NCI-H2029 treated with DMSO at 0.1 percent for 48 hours (cell line): ENCODE measurements at regions not wholly inside any gene's neighbourhood (a gene's known extent, or its start where the extent isn't known, plus 50 kb on each side); places are given as distances from the start of the nearest gene placed in this dataset.

ENCODE experiments used
- DNase-seq: peaks from one replicate; lab custom pipeline; 2025; lab: John Stamatoyannopoulos, UW

DNA sequence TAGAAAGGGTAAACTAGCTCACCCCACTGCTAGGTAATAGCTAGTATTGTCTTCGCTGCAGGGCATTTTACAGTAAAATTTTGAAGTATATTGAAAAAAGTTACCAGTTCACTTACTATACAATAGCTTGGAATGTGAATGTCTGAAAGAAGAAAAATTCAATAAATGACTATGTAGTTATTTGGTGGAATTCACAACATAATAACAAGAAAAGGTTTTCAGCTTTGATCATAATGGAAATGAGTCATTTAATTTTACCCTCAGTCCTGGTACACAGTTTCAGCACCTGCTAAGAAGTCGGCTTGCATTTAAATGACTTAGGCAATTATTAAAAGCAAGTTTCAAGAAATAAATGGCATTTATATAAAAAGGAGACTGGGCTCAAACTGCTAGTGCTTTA lies 90.4 kb downstream of the NUP35 start:
- DNase-seq = no peak

DNA sequence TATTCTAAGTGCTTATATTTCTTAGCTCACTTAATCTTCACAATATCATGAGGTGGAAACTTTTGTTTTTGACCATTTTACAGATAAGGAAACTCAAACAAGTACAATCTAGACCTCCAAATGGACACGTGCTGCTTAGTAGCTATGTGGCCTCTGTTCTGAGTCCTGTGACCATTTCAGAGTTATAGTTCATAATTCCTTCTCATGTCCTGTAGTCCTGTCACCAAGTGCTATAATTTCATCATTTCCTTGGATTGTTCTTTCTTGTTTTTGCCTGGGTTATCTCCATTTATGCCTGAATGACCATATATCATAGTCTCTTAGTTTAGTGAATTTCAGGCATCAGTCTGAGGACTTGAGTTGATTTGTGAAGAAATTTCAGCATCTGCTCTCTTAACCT lies 91.7 kb downstream of the NUP35 start:
- DNase-seq = no peak

DNA sequence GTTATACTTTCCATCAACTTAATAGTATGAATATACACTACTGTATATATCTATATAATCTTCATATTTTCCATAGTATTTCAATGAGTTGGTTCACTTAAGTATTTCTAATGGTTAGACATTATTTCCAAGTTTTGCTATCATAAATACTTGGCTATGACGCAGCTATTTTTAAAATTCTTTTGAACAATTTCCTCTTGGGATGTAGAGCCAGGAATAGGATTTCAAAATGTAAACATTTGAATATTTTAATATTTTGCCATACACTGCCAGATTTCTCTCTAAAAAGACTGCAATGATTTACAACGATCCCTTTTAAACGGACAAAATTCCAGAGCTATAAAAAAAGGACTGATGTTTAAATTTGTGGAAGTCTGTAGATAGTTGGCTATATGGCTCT lies 95.6 kb downstream of the NUP35 start:
- DNase-seq = no peak

DNA sequence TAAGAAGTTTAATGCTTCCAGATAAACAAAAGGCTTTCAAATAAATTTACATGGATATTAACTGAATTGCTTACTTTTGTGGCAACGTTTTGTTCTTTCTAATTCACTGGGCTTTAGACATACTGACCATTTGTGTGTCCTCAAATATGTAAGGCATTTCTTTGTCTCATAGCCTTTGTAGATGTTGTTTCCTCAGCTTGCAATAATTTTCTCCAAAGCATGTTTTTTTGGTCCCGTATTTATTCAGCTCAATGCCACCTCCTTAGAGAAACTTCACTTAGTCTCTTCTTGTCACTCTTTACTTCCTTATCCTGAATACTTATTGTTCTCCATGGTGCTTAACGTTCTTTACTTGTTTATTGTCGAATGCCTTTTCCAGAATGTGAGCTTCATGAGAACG lies 98.5 kb downstream of the NUP35 start:
- DNase-seq = no peak

DNA sequence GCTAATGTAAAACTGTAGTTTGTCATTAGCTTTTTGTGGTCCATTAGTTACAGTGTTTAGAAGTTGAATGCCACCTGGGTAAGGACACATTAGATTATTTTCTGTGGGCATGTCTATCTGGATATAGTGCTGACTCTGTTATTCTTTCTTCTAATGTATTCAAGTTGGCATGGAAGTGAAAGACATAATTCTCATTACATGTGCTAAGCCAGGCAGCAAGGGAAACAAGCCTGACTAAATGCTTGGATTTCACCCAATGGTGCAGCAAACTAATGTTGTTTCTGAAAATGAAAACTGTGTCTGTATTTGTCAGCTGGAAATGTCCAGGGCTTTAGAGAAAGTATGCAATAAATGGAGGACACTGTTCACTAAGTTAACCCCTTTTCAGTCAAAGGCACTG lies 100.7 kb downstream of the NUP35 start:
- DNase-seq = no peak

DNA sequence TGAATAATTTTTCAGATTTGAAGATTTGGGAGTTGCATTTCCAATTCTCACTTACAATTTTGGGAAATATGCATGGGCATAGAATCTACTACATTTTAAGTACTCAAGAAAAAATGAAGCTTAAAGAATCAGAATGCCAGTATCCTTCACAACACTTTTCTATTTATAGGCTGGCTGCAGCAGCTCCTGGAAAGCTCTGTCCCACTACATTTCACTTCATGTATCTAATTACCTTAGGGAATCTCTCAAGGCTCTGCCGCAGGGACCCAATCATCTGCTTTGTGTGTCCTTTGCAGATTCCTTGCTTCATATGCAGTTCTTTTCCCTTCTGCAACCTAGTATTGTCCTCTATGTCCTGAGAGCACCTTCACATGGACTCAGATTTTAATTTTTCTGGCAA lies 102.9 kb downstream of the NUP35 start:
- DNase-seq = no peak

DNA sequence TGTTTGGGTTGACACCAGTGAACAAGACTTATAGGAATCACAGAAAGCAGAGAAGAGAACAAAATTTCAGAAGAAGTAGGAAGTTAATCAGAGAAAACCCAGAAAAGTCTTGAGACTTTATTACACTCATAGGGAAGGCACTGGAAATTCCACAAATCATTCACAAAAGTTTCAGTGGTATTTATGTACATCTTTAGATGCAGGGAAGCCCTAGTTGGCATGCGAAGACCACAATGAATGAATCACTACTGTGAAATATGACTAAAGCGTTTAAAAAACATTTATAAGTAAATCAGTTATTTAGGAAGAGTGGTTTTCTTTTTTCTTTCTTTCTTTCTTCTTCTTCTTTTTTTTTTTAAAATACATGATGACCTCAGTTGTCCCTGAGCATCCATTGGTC lies 105.1 kb downstream of the NUP35 start:
- DNase-seq = no peak

DNA sequence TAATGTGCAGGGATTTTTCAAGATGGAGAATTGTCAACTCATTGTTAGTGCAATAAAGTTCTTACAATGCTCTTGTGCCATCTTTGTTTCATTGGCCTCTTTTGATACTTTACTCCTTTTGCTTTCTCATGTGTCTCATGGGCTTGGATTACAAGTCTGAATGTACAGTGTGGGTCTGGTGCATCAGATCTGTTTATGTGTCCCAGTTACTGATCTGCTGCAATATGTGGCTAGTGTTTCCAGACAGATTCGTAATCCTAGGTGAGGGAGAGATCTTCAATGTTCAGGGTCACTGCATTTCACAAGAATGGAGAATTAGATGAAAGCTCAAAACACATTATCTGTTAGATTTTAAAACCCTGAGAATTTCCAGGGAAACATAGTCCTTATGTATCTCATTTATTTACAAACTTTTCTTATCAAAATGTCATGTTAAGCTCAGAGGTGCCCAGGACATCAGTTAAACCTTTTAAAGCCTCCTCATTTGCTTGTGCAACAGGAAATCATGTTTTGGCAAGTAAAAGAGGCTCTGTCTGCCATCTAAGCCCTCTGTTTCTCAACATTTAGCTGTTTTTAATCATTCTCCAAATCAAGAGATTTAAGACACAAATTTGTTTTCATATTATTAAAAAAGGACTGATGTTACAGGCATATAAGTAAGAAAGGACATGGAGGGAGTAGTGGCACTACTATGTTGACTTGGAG lies 108.1 kb downstream of the NUP35 start:
- DNase-seq = no peak

DNA sequence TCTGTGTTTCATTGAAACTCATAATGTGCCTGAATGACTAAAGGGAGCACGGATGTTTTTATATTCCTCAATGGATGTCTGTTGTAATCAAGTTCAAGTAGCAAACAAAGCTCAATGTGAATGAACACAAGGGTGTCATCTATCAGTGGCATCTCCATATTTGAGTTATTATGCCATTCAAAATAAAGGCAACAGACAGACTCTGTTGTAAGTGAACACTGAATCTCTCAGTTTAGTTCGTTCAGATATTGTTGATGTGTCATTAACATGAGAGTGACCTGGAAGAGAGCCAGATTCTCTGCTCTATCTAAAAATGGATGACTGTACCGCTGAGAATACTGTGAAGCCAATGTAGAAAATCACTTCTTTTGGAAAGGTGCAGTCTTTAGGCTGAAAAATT lies 118.7 kb downstream of the NUP35 start:
- peak; percentile 62 for DNase-seq

DNA sequence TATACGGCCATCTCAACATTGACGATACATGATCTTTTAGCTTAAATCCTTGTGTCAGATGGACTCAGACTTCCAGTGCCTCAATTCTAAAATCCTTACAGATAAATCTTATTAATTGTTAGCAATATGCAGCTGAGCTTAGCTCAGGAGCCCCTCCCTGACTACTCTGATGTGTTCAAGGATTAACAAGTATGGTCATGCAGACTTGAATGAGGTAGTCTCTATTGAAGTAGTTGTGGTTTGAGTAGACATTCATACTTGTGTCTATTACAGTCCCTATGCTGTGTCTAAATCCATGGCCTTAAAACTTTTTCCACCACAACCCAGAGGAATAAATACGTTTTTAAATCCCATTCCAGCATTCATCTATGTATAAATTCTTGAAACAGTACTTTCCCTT lies 119.5 kb downstream of the NUP35 start:
- DNase-seq = no peak

DNA sequence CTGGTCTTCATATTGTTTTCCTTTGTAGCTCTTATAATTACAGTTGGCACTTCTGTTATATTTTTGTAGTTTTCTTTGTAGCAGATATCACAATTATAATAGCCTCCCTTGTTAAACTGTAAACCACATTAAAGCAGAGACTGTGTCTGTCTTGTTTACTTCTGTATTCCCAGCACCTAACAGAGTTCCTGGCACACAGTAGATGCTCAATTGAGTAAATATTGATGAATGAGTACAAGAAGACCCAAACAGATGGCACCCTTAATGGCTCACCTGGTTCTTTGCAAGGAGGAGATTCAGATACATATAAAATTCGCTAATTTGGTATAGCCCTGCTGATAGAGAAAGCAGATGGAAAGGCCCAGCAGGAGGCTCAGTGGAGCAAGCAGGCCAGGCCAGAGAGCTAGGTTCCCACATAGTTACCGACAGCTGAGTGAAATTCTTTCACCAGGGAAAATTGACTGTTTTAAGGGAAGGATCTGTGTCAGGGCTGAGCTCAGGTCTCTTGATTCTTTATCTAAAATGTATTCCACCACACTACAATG lies 120.1 kb downstream of the NUP35 start:
- no peak for DNase-seq

DNA sequence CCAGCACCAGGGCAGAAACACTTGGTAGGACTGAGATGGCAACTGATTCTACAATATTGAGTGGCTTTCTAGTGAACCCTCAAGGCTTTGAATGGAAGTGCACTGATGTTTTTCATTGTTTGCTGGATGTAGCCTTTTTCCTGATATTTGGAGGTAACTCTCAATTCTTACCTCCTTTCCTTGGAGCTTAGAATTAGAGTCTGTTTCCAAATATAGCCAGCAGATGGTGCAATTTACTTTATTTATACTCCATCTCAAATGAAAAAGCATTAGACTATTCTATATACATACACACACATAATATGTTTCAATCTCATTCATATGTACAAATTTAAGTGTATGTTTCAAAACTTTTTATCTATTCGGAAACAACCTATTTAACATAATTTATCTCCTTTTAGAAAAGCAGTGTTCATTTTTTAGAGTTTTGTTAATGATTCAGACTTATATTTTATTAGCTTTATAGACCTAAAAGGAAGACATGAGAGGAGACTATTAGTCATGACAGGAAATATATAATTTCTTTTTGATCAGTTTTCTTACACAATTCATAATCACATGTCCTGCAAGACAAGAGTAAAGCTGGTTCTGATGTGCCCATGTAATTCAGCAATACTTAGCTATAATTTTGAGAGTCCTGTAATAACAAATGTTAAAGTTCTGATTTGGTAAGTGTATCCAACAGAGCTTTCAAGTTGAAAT lies 124.8 kb downstream of the NUP35 start:
- DNase-seq = peak; percentile 41

DNA sequence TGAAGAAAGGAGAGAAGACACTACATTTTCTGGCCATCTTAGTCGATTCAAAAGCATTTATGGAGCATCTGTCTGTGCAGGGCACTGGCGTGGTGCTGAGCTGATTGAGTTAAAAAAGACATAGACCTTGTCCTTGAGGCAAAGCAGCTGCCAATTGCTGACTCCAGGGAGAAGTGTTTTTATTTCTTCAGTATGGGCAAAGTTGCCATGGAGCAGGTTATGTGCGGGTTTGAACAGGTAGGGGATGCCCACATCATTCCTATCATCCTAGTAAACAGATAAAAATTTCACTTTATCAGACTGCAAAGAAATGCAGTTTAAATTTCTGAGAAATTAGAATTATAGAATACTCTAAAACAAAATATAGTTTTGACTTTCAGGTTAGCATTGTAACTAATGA lies 125.8 kb downstream of the NUP35 start:
- DNase-seq = no peak

DNA sequence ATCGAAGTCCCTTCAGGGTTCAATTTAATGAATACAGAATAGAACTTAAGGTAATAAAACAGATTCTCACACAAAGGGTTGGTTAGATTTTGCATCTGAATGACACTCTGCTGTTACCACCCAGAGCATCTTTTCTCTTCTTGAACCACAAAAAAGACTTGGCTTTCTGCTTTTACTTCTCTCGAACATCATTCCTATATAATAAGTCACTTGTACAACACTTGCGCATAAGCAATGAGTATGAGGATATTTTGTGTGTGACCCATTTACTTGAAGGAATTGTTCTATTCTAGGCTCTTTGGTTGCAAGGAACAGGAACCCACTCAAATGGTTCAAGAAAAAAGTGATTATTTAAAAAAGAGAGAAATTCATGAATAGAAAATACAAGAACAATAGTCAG lies 126.2 kb downstream of the NUP35 start:
- DNase-seq = no peak

DNA sequence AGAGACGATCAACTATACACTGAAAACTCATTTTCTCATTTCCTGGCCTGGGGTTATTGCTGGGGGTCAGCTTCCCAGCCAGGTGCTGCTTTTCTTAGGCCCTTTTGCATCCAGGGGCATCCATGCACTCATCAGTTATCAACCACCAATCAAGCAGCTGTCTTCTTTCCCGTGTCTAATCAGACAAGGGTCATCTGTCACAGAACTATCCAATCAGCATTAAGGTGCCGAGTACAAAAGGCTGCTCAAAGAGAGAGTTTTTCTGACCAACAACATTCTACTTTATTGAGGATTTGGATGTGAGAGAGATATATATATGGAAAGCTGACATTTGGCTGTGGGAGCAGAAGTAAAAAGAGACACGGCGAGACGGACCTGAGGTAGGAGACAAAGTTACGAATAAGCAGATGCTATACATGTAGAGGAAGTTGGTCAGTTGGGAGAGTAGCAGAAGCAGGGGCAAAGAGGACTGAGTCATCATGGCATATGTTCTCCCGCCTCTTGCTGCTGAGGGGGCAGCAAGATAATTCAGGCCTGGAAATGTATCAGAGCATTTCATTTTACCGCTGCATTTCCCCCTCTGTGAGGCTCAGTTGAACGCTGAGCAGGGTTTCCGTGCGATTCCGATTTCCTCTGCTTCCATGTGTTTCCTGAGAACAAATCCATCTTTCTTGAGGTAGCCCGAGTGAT lies 129.3 kb downstream of the NUP35 start:
- DNase-seq = no peak

DNA sequence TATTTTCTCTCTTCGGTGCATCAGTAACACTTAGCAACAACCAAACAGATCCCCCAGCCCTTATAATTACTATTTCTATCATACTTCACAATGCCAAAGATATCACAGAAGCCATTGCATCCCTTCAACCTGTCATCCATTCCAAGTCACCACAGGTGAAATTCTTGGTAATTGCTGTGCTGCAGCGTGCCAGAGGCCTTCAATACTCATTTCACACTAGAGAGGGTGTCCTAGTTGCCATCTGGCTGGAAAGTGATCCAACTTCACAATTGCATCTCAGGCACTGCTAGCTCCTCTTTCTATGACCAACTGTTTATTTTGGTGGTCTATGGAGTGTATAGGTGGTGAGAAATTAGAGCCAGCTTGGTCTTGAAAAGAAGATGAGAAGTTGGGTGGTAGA lies 131.2 kb downstream of the NUP35 start:
- DNase-seq = no peak

DNA sequence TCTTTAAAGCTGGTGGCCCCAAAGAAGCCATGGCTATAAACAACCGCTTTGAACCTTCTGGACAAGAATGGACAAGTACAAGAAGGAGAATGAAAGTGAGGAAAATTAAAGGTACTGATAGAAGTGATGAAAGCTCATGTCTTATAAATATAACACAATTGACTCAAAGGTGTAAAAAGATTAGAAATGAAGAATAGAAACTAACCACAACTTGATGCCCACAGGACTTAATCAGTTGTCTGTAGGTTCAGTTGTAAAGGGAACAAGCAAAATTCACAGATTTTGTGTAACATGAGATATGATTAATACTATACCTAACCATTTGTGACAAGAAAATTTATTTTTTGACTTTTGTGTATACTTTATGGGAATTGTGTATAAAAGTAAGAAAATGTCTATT lies 135.7 kb downstream of the NUP35 start:
- no peak for DNase-seq

DNA sequence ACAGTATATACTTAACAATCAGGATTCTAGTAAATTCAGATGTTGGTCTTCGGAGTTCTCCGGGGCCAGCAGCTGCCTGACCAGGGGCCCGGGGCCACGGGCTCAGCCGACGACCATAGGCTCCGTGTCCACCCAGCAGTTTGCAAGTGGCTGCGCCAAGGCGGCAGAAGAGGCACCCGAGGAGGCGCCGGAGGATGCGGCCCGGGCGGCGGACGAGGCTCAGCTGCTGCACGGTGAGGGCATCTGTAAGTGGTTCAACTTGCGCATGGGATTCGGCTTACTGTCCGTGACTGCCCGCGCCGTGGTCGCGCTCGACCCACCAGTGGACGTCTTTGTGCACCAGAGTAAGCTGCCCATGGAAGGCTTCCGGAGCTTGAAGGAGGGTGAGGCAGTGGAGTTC lies 136.3 kb downstream of the NUP35 start:
- no peak for DNase-seq

DNA sequence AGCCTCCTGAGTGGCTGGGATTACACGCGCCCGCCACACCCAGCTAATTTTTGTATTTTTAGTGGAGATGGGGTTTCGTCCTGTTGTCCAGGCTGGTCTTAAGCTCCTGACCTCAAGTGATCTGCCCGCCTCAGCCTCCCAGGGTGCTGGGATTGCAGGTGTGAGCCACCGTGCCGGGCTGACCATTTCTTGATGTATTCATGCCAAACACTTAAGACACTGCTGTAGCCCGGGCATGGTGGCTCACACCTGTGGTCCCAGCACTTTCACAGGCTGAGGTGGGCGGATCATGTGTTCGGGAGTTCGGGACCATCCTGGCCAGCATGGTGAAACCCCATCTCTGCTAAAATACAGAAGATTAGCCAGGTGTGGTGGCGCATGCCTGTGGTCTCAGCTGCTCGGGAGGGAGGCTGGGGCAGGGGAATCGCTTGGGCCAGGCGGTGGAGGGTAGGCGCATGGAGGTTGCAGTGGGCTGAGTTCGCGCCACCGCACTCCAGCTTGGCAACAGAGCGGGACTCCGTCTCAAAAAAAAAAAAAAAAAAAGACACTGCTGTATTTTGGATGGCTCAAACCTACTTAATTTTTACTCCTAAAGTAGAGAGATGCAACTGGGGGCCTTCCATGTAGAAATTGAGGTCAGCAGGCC lies 140.8 kb downstream of the NUP35 start:
- no peak for DNase-seq

DNA sequence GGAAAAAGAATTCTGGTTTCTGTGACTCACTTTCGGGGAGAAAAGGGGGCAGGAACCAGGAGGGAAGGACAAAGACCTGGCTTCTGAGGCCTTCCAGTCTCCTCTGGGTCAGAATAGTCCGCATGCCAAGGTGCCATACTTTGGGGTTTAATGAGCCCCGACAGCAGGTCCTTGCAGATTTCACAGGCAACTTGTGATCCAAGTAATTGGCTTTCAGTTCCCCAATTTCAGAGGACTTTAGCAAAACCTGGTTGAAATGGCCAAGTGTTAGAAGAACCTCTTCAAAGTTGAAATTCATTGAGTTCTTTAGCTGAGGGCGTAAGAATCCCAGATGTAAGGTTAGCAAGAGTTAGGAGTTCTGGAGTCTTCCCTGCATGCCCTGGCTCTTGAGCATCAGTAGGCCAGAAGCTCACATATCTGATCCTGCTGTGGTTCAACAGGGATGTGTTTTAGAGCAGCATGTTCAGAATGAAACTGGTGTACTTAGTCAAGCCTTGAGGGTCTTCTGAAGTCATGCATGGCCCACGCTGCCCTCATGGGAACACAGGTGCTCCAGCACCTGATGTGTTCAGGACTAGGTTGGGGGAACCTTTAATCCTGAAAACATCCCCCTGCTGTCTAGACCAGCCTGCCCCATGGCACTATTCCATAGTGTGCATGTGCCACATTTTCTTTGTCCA lies 143.0 kb downstream of the NUP35 start:
- no peak for DNase-seq

DNA sequence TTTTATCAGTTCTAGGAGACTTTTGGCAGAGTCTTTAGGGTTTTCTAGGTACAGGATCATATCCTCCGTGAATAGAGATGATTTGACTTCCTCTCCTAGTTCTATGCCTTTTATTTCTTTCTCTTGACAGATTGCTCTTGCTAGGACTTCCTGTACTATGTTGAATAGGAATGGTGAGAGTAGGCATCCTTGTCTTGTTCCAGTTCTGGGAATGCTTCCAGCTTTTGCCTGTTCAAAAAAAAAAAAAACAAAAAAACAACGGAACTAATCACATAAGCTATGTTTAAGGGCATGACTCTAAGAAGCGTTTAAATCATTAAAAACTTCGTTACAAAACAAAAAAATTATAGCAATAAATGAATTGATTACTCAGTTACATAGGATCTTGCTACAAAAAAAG lies 145.7 kb downstream of the NUP35 start:
- DNase-seq = peak; percentile 55

DNA sequence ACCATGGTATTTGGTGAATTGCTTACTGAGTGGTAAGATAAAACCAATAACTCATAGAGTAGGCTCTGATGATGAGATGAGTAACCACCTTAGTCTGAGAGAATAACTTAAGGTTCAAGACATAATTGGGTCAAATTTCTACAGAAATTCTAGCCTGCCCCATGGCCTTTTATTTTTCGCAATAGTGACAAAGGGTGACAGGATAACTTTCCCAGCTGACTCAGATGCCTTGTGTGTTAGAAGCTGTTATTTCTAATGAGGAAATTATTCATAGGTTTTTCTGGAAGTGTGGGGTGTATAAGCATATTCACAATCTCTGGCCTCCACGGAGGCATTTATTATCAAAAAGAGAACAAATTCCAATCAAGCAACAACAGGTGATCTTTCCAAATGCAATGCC lies 159.0 kb downstream of the NUP35 start:
- no peak for DNase-seq
